Mesenchymal stem cell (in vitro differentiated cells and primary cell): ENCODE measurements at regions not wholly inside any gene's neighbourhood (a gene's known extent, or its start where the extent isn't known, plus 50 kb on each side); places are given as distances from the start of the nearest gene placed in this dataset.
"Not testable (repeated sequence)": the region's sequence is repeated elsewhere in the genome, so short reads cannot be mapped to it uniquely, and the experiment has no call there.

Experiments
- DNase-seq: peaks from one replicate; pipeline ENCODE4 v3.0.0-alpha.2; 2013
- H2AFZ ChIP-seq: one replicate; pipeline ENCODE4 v1.6.1; 2013; ENCODE audit warnings: low read depth, mild to moderate bottlenecking, control low read depth, inconsistent platforms, low read length, moderate library complexity
- H2AK5ac ChIP-seq: 2 replicates; pipeline ENCODE4 v1.6.1; 2013; ENCODE audit warnings: low read length, moderate library complexity, mild to moderate bottlenecking, inconsistent platforms; ENCODE audit not compliant: severe bottlenecking
- H2BK120ac ChIP-seq: one replicate; pipeline ENCODE4 v1.6.1; 2013; ENCODE audit warnings: low read depth, mild to moderate bottlenecking, inconsistent platforms, low read length, moderate library complexity
- H2BK12ac ChIP-seq, 2 experiments: one replicate each; pipeline ENCODE4 v1.6.1; 2013; ENCODE audit warnings: inconsistent platforms in 2 of 2, low read length in 2 of 2, mild to moderate bottlenecking in 2 of 2, moderate library complexity in 2 of 2, control low read depth in 1 of 2
- H2BK15ac ChIP-seq: one replicate; pipeline ENCODE4 v1.6.1; 2013; ENCODE audit warnings: mild to moderate bottlenecking, low read depth, inconsistent platforms; ENCODE audit not compliant: poor library complexity, severe bottlenecking
- H2BK5ac ChIP-seq: 2 replicates; pipeline ENCODE4 v1.6.1; 2013; ENCODE audit warnings: low read depth, mild to moderate bottlenecking, low read length, control low read depth, inconsistent platforms; ENCODE audit not compliant: poor library complexity, severe bottlenecking
- H3K14ac ChIP-seq, 2 experiments: one replicate each; pipeline ENCODE4 v1.6.1; 2013; ENCODE audit warnings: inconsistent platforms in 2 of 2, low read length in 2 of 2, control low read depth in 1 of 2, mild to moderate bottlenecking in 1 of 2, moderate library complexity in 1 of 2
- H3K18ac ChIP-seq, 2 experiments: one replicate each; pipeline ENCODE4 v1.6.1; 2013; ENCODE audit warnings: inconsistent platforms in 2 of 2, low read length in 2 of 2, control low read depth in 1 of 2, low read depth in 1 of 2, mild to moderate bottlenecking in 1 of 2
- H3K23ac ChIP-seq, 2 experiments: one replicate each; pipeline ENCODE4 v1.6.1; 2013; ENCODE audit warnings: inconsistent platforms in 2 of 2, low read length in 2 of 2, mild to moderate bottlenecking in 2 of 2, moderate library complexity in 2 of 2, control low read depth in 1 of 2
- H3K27ac ChIP-seq: 2 replicates; pipeline ENCODE4 v1.5.1; 2013; ENCODE audit warnings: mild to moderate bottlenecking, moderate library complexity, low read length, control low read depth, inconsistent platforms; ENCODE audit not compliant: poor library complexity, severe bottlenecking
- H3K27me3 ChIP-seq, 2 experiments: 2 replicates each; pipeline versions ENCODE4 v1.6.1 to v1.7.0; 2013; ENCODE audit warnings: low read length in 2 of 2, mild to moderate bottlenecking in 2 of 2, moderate library complexity in 2 of 2, control low read depth in 1 of 2, inconsistent platforms in 1 of 2; ENCODE audit not compliant: control insufficient read depth in 1 of 2, insufficient read depth in 1 of 2
- H3K36me3 ChIP-seq, 2 experiments: 2 replicates each; pipeline versions ENCODE4 v1.6.1 to v1.7.0; 2013; ENCODE audit warnings: low read length in 2 of 2, control low read depth in 1 of 2, inconsistent platforms in 1 of 2, low read depth in 1 of 2, mild to moderate bottlenecking in 1 of 2; ENCODE audit not compliant: insufficient read depth in 2 of 2, control insufficient read depth in 1 of 2
- H3K4ac ChIP-seq, 2 experiments: one replicate each; pipeline ENCODE4 v1.6.1; 2013; ENCODE audit warnings: inconsistent platforms in 2 of 2, low read length in 2 of 2, mild to moderate bottlenecking in 2 of 2, moderate library complexity in 2 of 2, control low read depth in 1 of 2, low read depth in 1 of 2
- H3K4me1 ChIP-seq: 2 replicates; pipeline ENCODE4 v1.6.1; 2013; ENCODE audit warnings: low read depth, low read length, control low read depth; ENCODE audit not compliant: control insufficient read depth, insufficient read depth
- H3K4me2 ChIP-seq: 2 replicates; pipeline ENCODE4 v1.6.1; 2013; ENCODE audit warnings: low read length, mild to moderate bottlenecking, inconsistent platforms; ENCODE audit not compliant: poor library complexity, severe bottlenecking
- H3K4me3 ChIP-seq, 2 experiments: 2 replicates each; pipeline versions ENCODE4 v1.5.1 to v1.7.0; 2013; ENCODE audit warnings: low read length in 2 of 2, mild to moderate bottlenecking in 2 of 2, control low read depth in 1 of 2, low read depth in 1 of 2; ENCODE audit not compliant: insufficient read depth in 1 of 2
- H3K79me1 ChIP-seq: replicated peaks from 2 replicates; pipeline ENCODE4 v1.6.1; 2013; ENCODE audit warnings: mild to moderate bottlenecking, control low read depth, low read length, inconsistent platforms; ENCODE audit not compliant: poor library complexity, severe bottlenecking
- H3K9ac ChIP-seq: 2 replicates; pipeline ENCODE4 v1.7.0; 2013; ENCODE audit warnings: mild to moderate bottlenecking, low read length, moderate library complexity
- H3K9me3 ChIP-seq: 2 replicates; pipeline ENCODE4 v1.7.0; 2013; ENCODE audit warnings: mild to moderate bottlenecking, low read length; ENCODE audit not compliant: control insufficient read depth
- H4K8ac ChIP-seq: one replicate; pipeline ENCODE4 v1.6.1; 2013; ENCODE audit warnings: inconsistent platforms, mild to moderate bottlenecking, low read length, moderate library complexity
- H4K91ac ChIP-seq: one replicate; pipeline ENCODE4 v1.6.1; 2013; ENCODE audit warnings: mild to moderate bottlenecking, low read length, inconsistent platforms
- WGBS: methylation state at CpG from one replicate; pipeline ENCODE4 v1.1.7; 2013; ENCODE audit warnings: mixed read lengths; 5-methylcytosine and 5-hydroxymethylcytosine counted together

DNA sequence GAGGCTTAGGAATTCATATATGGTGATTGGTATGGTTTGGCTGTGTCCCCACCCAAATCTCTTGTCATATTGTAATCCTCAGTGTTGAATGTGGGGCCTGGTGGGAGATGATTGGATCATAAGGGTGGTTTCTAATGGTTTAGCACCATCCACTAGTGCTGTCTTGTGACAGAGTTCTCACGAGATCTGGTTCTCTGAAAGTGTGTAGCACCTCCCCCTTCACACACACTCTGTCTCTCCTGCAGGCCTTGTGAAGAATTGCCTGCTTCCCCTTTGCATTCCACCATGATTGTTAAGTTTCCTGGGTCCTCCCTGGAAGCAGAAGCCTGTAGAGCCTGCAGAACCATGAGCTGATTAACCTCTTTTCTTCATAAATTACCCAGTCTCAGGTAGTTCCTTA lies 135.8 kb upstream of the FAT1 start:
- no peaks in the 10 kb centered on the region for H3K9me3 ChIP-seq
- H3K23ac ChIP-seq: no peak overlapping the region
- no peak overlapping the region for H3K27ac ChIP-seq
- no peak overlapping the region for H2BK12ac ChIP-seq
- no peak overlapping the region for H2AK5ac ChIP-seq
- no peak overlapping the region for H3K14ac ChIP-seq
- no peaks in the 10 kb centered on the region for H3K79me1 ChIP-seq
- H4K91ac ChIP-seq: no peak overlapping the region
- no peak overlapping the region for H2BK5ac ChIP-seq
- H3K4me2 ChIP-seq: no peak overlapping the region
- no peak for DNase-seq
- no peak overlapping the region for H3K4ac ChIP-seq
- H3K4me3 ChIP-seq: no peak overlapping the region
- no peak overlapping the region for H3K9ac ChIP-seq
- H2BK120ac ChIP-seq: no peak overlapping the region
- H2AFZ ChIP-seq: no peak overlapping the region
- H2BK15ac ChIP-seq: no peak overlapping the region
- no peaks in the 10 kb centered on the region for H3K27me3 ChIP-seq
- no peaks in the 10 kb centered on the region for H3K4me1 ChIP-seq
- H4K8ac ChIP-seq: no peak overlapping the region
- 83% methylated on average over 1 of the region's 1 CpG for WGBS
- no peak overlapping the region for H3K18ac ChIP-seq
- no peaks in the 10 kb centered on the region for H3K36me3 ChIP-seq

DNA sequence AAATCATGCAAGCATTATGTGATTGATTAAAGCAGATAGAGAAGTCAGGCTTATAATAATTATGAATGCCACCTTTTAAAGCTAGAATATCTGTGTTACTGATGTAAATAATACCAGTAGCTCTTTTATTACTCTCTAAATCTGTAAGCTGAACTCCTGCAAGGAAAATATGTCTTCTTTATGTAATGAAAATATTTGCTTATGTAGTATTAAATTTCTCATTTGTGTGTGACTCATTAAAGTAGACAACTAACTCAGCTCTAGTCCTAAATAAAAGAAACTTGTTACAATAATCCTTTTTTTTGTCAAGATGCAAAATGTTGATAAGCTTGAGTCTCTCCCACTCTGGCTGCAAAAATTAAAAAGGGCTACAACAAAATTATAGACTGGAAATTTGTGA lies 137.7 kb upstream of the FAT1 start:
- Histone ChIP-seq H3K4me2 (no peak overlapping the region), H2AK5ac (no peak overlapping the region), H2BK12ac (no peak overlapping the region), H3K79me1 (no peaks in the 10 kb centered on the region), H2BK5ac (no peak overlapping the region), H2BK15ac (no peak overlapping the region), H4K8ac (no peak overlapping the region), H3K27ac (no peak overlapping the region), H3K14ac (no peak overlapping the region), H3K23ac (no peak overlapping the region), H3K9me3 (no peaks in the 10 kb centered on the region), H3K4ac (no peak overlapping the region), H3K36me3 (no peaks in the 10 kb centered on the region), H3K9ac (no peak overlapping the region), H3K4me1 (no peaks in the 10 kb centered on the region), H2BK120ac (no peak overlapping the region), H3K18ac (no peak overlapping the region), H3K4me3 (no peak overlapping the region), H2AFZ (no peak overlapping the region), H3K27me3 (no peaks in the 10 kb centered on the region), H4K91ac (no peak overlapping the region)
- no peak for DNase-seq

DNA sequence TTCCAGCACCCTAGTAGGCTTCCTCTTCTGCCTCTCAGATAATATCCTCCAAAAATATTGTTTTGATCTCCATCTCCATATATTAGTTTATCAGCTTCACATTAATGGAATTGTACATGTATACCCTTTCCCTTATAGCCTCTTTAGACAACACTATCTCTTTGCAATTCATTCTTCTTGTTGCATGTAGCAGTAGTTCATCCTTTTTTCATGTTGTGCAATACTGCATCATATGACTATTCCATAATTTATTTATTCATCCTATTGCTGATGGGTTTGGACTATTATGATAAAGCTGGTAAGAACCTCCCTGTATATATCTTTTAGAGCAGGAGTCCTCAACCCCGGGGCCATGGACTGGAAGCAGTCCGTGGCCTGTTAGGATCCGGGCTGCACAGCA lies 148.2 kb upstream of the FAT1 start:
- H3K27ac ChIP-seq: no peak overlapping the region
- 93% methylated on average over 3 of the region's 3 CpGs for WGBS
- H3K9me3 ChIP-seq: peaks cover 7% of the 10 kb centered on the region
- H2AK5ac ChIP-seq: no peak overlapping the region
- no peak overlapping the region for H3K9ac ChIP-seq
- no peak overlapping the region for H2BK12ac ChIP-seq
- H4K8ac ChIP-seq: no peak overlapping the region
- H3K4ac ChIP-seq: no peak overlapping the region
- H3K14ac ChIP-seq: no peak overlapping the region
- H3K4me1 ChIP-seq: no peaks in the 10 kb centered on the region
- no peak overlapping the region for H4K91ac ChIP-seq
- H3K4me2 ChIP-seq: no peak overlapping the region
- no peak overlapping the region for H3K4me3 ChIP-seq
- H3K79me1 ChIP-seq: no peaks in the 10 kb centered on the region
- H2BK5ac ChIP-seq: no peak overlapping the region
- no peak overlapping the region for H2BK15ac ChIP-seq
- no peaks in the 10 kb centered on the region for H3K36me3 ChIP-seq
- no peak overlapping the region for H3K18ac ChIP-seq
- H2AFZ ChIP-seq: no peak overlapping the region
- no peak overlapping the region for H3K23ac ChIP-seq
- no peaks in the 10 kb centered on the region for H3K27me3 ChIP-seq
- DNase-seq: no peak
- H2BK120ac ChIP-seq: no peak overlapping the region

DNA sequence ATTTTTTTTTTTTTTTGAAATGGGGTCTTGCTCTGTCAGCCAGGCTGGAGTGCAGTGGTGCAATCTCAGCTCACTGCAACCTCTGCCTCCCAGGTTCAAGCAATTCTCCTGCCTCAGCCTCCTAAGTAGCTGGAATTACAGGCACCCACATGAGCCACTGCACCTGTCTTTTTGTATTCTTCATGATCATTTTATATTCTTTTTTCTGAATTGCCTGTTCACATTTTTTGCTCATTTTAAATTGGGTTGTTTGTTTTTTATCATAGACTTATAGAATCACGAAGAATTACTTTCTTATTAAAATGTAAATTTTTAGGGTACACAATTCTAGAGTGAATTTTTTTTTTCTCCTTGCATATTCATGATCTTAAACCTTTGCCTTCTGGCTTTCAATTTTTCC lies 149.4 kb upstream of the FAT1 start:
- H3K4ac ChIP-seq, H3K36me3 ChIP-seq, H2AFZ ChIP-seq, H3K9me3 ChIP-seq, H2BK5ac ChIP-seq, H2BK12ac ChIP-seq, DNase-seq, H3K23ac ChIP-seq, H4K91ac ChIP-seq, H3K4me2 ChIP-seq, H2AK5ac ChIP-seq, H3K18ac ChIP-seq, H3K14ac ChIP-seq, H2BK15ac ChIP-seq, H2BK120ac ChIP-seq, H3K9ac ChIP-seq, H3K79me1 ChIP-seq, H3K27me3 ChIP-seq, H3K4me1 ChIP-seq, H3K4me3 ChIP-seq, H3K27ac ChIP-seq, H4K8ac ChIP-seq: not testable (repeated sequence)
- WGBS: no CpG with 5 or more reads among the region's 1 CpG
